BJ (cell line): ENCODE measurements at regions not wholly inside any gene's neighbourhood (a gene's known extent, or its start where the extent isn't known, plus 50 kb on each side); places are given as distances from the start of the nearest gene placed in this dataset.

ENCODE experiments used
- CTCF ChIA-PET: fragments of 350-600 bp; formaldehyde crosslinking; extraction: SDS; loops from one replicate; lab custom pipeline; 2021; ENCODE audit warnings: antibody characterized with exemption, inconsistent platforms; lab: Yijun Ruan, JAX
- POLR2A ChIA-PET: fragments of 300-600 bp; sonication (Branson Sonifier 250); formaldehyde crosslinking; extraction: SDS; loops from one replicate; lab custom pipeline; 2021; ENCODE audit warnings: antibody characterized with exemption; lab: Charles Lee
- DNase-seq: peaks from one replicate; pipeline ENCODE4 v3.0.0-alpha.2; 2011; ENCODE audit warnings: low read depth
- H3K27me3 ChIP-seq: 2 replicates; pipeline ENCODE4 v1.6.0; 2011; ENCODE audit warnings: low read length; ENCODE audit not compliant: control insufficient read depth, insufficient read depth
- H3K36me3 ChIP-seq: 2 replicates; pipeline ENCODE4 v1.5.1; 2011; ENCODE audit warnings: low read length; ENCODE audit not compliant: control insufficient read depth, insufficient read depth
- H3K4me3 ChIP-seq: 2 replicates; pipeline ENCODE4 v1.5.1; 2011; ENCODE audit warnings: low read depth, mild to moderate bottlenecking, control low read depth, low read length
- TF ChIP-seq, protein P1 (sequence below): IDR thresholded peaks from 2 replicates; pipeline ENCODE4 v1.5.1; 2011; ENCODE audit warnings: low read depth, mild to moderate bottlenecking, control low read depth, inconsistent platforms, low read length, moderate library complexity; ENCODE audit not compliant: insufficient read depth

DNA sequence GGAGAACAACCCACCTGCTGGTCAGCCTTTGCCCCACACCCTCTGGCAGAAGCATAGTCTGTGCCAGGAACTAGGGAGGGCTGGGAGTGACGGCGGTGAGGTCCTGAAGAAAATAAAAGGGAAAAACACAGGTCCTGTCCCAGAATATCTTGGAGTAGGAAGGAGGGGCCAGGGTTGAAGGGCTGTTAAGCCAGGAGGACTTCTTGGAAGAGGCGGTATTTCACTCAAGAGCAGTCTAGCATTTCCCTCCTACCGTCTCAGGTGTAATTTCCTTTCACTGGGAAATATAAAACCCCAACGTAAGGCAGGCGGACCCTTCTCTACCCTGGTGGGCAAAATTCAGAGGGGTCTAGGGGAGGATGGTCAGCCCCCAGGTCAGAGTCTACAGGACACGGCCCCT is 72.7 kb upstream of the TTC34 start:
- no peak for DNase-seq
- ChIA-PET CTCF (no interaction called here), POLR2A (no interaction called here)
- Histone ChIP-seq H3K4me3 (no peak overlapping the region), H3K36me3 (no peaks in the 10 kb centered on the region), H3K27me3 (no peaks in the 10 kb centered on the region)
- TF ChIP-seq, protein P1, sequence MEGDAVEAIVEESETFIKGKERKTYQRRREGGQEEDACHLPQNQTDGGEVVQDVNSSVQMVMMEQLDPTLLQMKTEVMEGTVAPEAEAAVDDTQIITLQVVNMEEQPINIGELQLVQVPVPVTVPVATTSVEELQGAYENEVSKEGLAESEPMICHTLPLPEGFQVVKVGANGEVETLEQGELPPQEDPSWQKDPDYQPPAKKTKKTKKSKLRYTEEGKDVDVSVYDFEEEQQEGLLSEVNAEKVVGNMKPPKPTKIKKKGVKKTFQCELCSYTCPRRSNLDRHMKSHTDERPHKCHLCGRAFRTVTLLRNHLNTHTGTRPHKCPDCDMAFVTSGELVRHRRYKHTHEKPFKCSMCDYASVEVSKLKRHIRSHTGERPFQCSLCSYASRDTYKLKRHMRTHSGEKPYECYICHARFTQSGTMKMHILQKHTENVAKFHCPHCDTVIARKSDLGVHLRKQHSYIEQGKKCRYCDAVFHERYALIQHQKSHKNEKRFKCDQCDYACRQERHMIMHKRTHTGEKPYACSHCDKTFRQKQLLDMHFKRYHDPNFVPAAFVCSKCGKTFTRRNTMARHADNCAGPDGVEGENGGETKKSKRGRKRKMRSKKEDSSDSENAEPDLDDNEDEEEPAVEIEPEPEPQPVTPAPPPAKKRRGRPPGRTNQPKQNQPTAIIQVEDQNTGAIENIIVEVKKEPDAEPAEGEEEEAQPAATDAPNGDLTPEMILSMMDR = no peak

DNA sequence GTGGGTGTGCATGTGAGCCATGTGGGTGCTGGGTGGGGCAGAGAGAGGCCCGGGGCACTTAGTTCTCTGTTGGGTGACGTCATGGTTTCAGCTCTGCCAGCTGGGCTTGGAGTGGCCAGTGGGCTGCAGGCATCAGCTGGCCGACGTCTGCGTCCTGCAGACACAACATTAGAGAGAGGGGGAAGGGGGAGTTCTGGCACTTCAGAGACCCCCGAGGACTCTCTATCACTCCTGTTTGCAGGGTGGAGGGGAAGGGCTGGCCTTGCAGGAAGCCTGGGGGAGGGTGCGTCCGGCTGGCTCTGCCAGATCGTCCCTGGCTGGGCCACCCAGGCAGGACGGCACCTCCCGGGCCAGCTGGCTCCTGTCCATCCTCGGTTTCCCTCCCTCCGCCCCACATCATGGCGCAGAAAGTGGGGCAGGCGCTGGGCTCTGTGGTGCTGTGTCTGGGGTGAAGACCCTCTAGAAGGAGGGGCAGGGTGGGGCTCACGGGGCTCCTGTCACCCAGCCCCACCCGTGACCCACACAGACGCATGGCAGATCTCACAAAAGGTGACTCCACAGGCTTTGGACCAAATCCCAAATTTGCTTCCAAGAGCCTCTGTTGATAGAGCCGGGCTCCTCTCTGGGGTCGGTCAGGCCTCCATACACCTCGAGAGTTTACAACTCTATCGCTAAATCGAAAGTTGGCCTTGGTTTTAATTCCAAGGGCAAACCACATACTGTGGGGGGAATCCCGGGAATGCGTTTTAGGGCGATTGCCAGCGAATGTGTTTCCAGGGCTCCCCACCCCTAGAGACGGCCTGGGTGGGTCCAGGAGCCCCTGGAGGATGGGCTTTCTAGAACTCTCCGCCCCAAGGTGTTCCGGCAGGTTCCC is 73.4 kb upstream of the TTC34 start:
- no peaks in the 10 kb centered on the region for H3K27me3 ChIP-seq
- POLR2A ChIA-PET = no interaction called here
- no peaks in the 10 kb centered on the region for H3K36me3 ChIP-seq
- TF ChIP-seq, protein P1 = no peak
- CTCF ChIA-PET = no interaction called here
- no peak for DNase-seq
- H3K4me3 ChIP-seq = no peak overlapping the region

DNA sequence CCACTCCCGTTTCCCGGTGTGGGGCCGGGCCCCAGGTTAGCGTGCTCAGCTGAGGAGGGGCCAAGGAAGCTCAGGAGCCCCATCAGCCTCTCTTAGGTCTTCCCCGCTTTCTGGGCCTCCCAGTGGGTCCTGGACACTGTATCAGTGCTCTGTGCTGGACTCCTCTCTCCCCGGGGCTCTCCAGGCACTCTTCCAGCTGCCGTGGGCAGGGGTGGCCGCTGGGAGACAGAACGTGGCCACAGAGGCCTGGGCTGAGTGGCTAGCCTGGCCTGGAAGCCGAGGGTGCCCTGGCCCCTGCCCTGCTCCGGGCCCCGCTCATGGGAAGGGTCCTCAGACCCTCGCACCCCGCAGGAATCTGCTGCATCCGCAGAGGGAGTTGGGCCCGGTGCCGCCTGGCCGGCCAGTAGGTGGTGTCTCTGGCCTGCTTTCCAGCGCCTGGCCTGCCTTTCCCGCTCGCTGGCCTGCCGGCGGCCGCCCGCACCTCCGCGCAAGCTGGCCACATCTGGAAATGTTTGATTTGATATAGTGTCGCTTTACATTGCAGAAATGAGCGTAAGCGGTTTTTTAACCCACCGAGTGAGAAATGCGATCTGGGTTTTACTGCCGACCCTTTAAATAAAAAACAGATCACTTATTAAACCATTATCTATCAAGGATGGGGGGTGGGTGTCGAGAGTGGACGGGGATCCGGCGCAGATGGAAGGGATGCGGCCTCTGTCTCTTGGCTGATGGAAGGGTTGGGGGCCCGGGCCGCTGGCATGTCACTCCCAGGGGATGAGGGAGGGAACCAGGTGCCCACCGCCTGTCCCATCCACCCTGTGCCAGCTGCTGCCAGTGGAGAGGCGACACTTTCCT is 74.4 kb upstream of the TTC34 start:
- Histone ChIP-seq H3K4me3 (no peak overlapping the region), H3K36me3 (no peaks in the 10 kb centered on the region), H3K27me3 (no peaks in the 10 kb centered on the region)
- ChIA-PET CTCF (no interaction called here), POLR2A (no interaction called here)
- TF ChIP-seq, protein P1 = no peak
- DNase-seq = no peak

DNA sequence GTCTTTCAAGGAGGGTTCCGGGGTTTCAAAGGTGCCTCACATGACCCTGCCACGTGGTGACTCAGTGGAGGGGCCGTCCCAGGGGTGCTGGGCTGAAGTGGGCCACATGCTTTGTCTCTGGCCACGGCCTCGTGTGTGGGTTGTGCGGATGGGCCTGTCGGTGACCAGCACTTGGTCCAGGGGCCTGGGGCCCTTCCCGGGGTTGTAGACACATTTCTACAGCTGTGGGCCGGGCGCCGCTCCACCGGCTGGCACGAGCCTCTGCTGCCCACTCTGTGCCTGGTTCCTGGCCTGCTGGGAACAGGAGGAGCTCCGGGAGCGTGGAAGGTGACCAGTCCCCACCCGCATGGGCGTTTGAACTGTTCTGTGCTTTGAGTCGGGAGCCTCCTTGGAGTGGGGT is 75.4 kb upstream of the TTC34 start:
- ChIA-PET POLR2A (no interaction called here), CTCF (no interaction called here)
- Histone ChIP-seq H3K27me3 (no peaks in the 10 kb centered on the region), H3K4me3 (no peak overlapping the region), H3K36me3 (no peaks in the 10 kb centered on the region)
- DNase-seq = no peak
- TF ChIP-seq, protein P1 = no peak

DNA sequence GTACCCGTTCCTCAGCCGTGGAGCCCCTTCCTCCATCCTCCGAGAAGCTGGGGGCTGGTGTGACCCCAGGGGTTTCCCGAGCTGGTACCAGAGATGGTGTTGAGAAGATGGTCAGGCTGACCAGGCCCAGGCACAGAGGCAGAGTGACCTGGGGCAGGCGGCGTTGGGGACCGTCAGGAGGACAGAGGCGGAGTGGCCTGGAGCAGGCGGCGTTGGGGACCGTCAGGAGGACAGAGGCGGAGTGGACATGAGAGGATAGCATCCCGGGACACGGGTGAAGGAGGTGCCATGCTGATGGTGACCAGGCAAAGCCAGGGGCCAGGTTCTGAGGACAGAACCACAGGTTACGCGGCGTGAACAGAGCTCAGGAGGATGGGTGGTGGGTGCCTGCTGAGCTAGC is 75.9 kb upstream of the TTC34 start:
- no peak for DNase-seq

More for the DNA sequence above, 75.9 kb upstream of the TTC34 start:
- Histone ChIP-seq H3K4me3 (no peak overlapping the region), H3K36me3 (no peaks in the 10 kb centered on the region), H3K27me3 (no peaks in the 10 kb centered on the region)
- TF ChIP-seq, protein P1 = no peak
- ChIA-PET CTCF (no interaction called here), POLR2A (no interaction called here)
